HG02571 (cell line): ENCODE measurements at regions not wholly inside any gene's neighbourhood (a gene's known extent, or its start where the extent isn't known, plus 50 kb on each side); places are given as distances from the start of the nearest gene placed in this dataset.

Experiments
- ATAC-seq: cut with Tn5 transposase; IDR thresholded peaks from one replicate; pipeline ENCODE4 v1.9.1; 2021; ENCODE audit warnings: mild to moderate bottlenecking, moderate library complexity; ENCODE audit not compliant: unreplicated experiment

- ATAC-seq, result no peak
These were observed 1003.7 kb downstream of the SLITRK1 start for GRCh38 chr13:82878536-82878935.

- ATAC-seq, result no peak
These were observed 1015.0 kb downstream of the SLITRK1 start for GRCh38 chr13:82867284-82867683.

GRCh38 chr13:82850644-82851043 is 1031.6 kb downstream of the SLITRK1 start:
- ATAC-seq, result no peak

- ATAC-seq, result no peak
These were observed 1033.5 kb downstream of the SLITRK1 start for GRCh38 chr13:82848766-82849165.

DNA sequence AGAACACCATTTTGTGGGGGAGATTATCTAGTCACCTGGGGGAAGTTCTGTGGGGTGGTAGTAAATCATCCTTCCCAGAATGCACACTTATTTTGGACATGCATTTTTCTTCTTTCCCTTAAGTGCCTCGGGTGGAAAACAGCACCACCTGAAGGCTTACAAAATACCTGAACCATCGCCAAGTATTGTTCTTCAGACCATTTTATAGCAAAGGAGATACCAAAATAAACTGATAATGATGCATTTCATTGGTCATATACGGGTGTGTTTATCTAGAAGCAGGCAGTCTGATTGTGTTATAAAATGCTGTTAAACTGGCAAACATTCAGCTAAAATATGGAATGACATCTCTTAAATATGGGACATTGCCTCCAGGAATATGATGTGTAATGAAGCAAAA is 1034.7 kb downstream of the SLITRK1 start:
- ATAC-seq, result no peak

- no peak for ATAC-seq
These were observed 1048.4 kb downstream of the SLITRK1 start for GRCh38 chr13:82833923-82834322.

- ATAC-seq, result no peak
These were observed 1053.2 kb downstream of the SLITRK1 start for GRCh38 chr13:82829040-82829439.

GRCh38 chr13:82827724-82828123 is 1054.5 kb downstream of the SLITRK1 start:
- no peak for ATAC-seq

GRCh38 chr13:82822935-82823334 is 1059.3 kb downstream of the SLITRK1 start:
- no peak for ATAC-seq

GRCh38 chr13:82817133-82817532 is 1065.1 kb downstream of the SLITRK1 start:
- no peak for ATAC-seq

- ATAC-seq, result no peak
These were observed 1066.5 kb downstream of the SLITRK1 start for GRCh38 chr13:82815791-82816190.

DNA sequence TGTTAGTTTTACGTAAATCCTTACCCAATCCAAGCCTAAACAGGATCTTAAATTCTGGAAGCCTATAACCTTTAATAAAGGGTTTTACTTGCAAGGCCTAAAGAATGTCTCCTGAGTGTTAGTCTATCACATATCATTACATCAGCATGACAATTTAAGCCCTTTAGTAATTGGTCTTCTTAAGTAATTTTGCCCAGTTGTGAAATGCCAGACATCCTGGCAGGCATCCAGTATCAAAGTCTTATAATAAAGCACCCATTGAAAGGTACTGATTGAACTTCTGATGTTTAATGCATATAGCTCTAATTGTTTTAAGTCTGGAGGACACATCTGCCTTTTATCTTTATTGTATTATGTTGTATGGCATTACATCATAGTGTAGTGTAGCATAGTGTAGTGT is 1078.9 kb downstream of the SLITRK1 start:
- ATAC-seq, result no peak

- ATAC-seq, result no peak
These were observed 1079.7 kb downstream of the SLITRK1 start for GRCh38 chr13:82802528-82802927.

DNA sequence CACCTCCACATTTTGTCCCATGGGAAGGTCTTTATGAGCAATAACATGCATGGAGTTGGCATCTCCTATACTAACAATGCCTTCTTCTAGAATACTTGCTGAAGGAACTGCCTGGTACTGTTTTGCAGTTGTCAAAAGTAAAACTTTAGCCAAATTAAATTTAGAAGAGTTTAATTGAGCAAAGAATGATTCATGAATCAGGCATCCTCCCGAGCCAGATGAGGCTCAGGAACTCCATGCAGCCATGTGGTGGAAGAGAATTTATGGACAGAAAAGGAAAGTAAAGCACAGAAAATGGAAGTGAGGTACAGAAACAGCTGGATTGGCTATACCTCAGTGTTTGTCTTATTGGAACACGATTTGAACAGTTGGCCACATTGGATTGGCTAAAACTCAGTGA is 1081.9 kb downstream of the SLITRK1 start:
- ATAC-seq, result no peak

GRCh38 chr13:82797876-82798275 is 1084.4 kb downstream of the SLITRK1 start:
- no peak for ATAC-seq

- ATAC-seq, result no peak
These were observed 1091.2 kb downstream of the SLITRK1 start for GRCh38 chr13:82791035-82791434.

DNA sequence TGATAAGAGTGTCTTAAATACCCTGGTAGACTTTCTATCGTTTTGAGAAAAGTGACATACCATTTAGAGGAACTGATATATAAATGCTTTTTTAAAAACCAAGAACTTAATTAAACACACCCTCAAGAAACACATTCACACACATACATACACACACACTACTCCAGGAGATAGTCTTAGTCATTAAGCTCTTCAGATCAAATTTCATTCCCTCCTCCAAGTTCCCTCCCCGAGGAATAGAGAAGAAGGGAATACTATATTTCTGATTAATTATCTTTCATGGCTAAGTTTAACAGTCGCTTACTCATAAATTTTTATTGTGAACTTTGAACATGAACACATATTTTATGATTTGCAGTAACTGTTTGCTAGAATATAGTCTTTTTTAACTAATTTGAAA is 1109.5 kb downstream of the SLITRK1 start:
- ATAC-seq, result no peak

GRCh38 chr13:82766732-82767321 is 1115.4 kb downstream of the SLITRK1 start:
- ATAC-seq, result no peak

DNA sequence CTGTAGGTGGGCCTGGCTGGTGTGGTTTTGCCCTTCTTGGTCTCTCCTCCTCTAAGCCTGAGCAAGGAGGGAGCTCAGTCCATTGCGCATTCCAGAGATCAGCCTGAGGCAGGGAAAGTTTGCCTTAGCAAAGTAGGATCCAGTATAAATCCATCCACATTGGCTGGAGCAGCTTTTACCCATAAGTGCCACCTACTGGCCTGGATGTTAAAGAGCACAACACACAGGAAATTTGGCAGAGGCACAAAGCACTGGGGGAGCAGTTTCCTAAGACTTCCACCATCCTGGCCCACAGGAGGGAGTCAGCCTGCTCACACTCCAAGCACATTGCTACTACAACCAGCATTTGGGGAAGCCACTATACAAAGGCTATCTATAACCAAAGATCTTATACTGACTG is 1124.2 kb downstream of the SLITRK1 start:
- ATAC-seq, result no peak

DNA sequence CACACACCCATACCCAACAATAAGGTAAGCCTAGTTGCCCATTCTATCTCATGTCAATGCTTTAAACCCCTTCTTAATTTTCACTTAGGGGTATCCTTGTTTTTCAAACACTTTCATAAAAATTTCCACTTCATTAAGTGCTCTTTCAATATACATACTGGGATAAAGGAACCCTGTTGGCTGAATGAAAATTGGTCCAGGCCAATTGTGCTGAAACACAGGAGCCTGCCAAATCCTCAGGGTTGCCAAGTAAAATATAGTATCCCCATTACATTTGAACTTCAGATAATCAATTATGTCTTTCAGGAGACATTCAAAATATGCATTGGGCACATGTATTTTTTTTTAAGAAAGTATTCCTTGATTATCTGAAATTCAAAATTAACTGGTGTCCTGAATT is 1131.1 kb downstream of the SLITRK1 start:
- no peak for ATAC-seq

DNA sequence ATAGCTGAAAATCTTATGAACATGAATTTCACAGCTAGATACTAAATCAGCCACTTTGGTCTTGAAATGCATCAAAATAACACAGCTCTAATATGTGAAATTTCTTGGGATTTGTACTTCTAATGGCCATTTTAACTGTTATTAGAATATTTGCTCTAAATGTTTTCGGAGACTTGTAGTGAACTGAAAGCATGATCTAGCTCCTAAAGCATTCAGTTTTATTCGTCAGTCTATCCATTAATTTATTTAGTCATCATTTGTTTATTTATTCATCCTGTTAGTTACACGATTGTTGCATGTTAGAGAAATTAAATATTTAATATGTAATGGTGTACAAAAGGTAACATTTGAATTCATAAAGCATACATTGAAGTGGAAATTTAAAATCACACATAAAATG is 1132.7 kb downstream of the SLITRK1 start:
- ATAC-seq, result no peak

GRCh38 chr13:82747958-82748357 is 1134.3 kb downstream of the SLITRK1 start:
- no peak for ATAC-seq

DNA sequence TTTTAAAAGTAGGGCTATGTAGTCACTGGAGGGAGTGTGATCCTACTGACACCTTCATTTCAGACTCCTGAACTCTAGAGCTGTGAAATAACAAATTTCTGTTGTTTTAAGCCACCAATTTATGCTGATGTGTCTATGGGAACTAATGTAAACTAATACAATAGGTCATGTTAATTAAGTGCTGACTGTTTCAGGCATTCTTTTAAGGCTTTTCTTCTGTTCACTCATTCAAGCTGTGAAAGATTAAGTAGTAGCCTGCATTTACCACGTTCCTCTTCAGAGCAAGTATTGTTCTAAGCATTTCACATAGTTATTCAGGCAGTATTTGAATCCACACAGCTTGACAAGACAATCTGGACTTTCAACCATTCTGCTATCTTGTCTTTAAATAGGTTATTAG is 1135.0 kb downstream of the SLITRK1 start:
- ATAC-seq, result no peak
